ENCODE measurements at regions not wholly inside any gene's neighbourhood (a gene's known extent, or its start where the extent isn't known, plus 50 kb on each side); places are given as distances from the start of the nearest gene placed in this dataset.

- DNase-seq (ENCODE audit: low spot score): peak; percentile 42
Measured at GRCh38 chrX:67780694-67781109, 236.9 kb downstream of the AR start.

GRCh38 chrX:67781132-67781531 is 237.3 kb downstream of the AR start:
- peak; percentile 5 for DNase-seq (ENCODE audit: low spot score)

- no peak for DNase-seq (ENCODE audit: low spot score)
Measured at GRCh38 chrX:67784712-67785111, 240.9 kb downstream of the AR start.

- DNase-seq (ENCODE audit: low spot score): no peak
Measured at GRCh38 chrX:67787196-67787595, 243.4 kb downstream of the AR start.

- no peak for DNase-seq (ENCODE audit: low spot score)
Measured at GRCh38 chrX:67789536-67789935, 245.7 kb downstream of the AR start.
